Fibroblast of peridontal ligament (primary cell): ENCODE measurements at regions not wholly inside any gene's neighbourhood (a gene's known extent, or its start where the extent isn't known, plus 50 kb on each side); places are given as distances from the start of the nearest gene placed in this dataset.
"Not testable (repeated sequence)": the region's sequence is repeated elsewhere in the genome, so short reads cannot be mapped to it uniquely, and the experiment has no call there.

Source experiments
- DNase-seq: peaks from one replicate; pipeline ENCODE4 v3.0.0-alpha.2; 2010; ENCODE audit errors: extremely low read depth

- peak; percentile 80 for DNase-seq
These were observed 152.7 kb downstream of the FHIP1A start for GRCh38 chr4:151561551-151562256.

- no peak for DNase-seq
These were observed 154.2 kb downstream of the FHIP1A start for GRCh38 chr4:151563194-151563593.

GRCh38 chr4:151564321-151564720 is 155.3 kb downstream of the FHIP1A start:
- DNase-seq = no peak

GRCh38 chr4:151565583-151565982 is 156.6 kb downstream of the FHIP1A start:
- no peak for DNase-seq

GRCh38 chr4:151566053-151566452 is 157.1 kb downstream of the FHIP1A start:
- no peak for DNase-seq

- DNase-seq = no peak
These were observed 158.1 kb downstream of the FHIP1A start for GRCh38 chr4:151567056-151567455.

GRCh38 chr4:151568966-151569365 is 160.0 kb downstream of the FHIP1A start:
- DNase-seq = no peak

- no peak for DNase-seq
These were observed 160.7 kb downstream of the FHIP1A start for GRCh38 chr4:151569650-151570049.

GRCh38 chr4:151573474-151573873 is 164.5 kb downstream of the FHIP1A start:
- no peak for DNase-seq

- no peak for DNase-seq
These were observed 165.0 kb downstream of the FHIP1A start for GRCh38 chr4:151573945-151574344.

GRCh38 chr4:151574968-151575367 is 166.0 kb downstream of the FHIP1A start:
- no peak for DNase-seq

- DNase-seq = peak; percentile 26
These were observed 166.7 kb downstream of the FHIP1A start for GRCh38 chr4:151575646-151576045.

GRCh38 chr4:151576627-151577026 is 167.7 kb downstream of the FHIP1A start:
- no peak for DNase-seq

GRCh38 chr4:151581570-151581969 is 172.6 kb downstream of the FHIP1A start:
- DNase-seq = no peak

- no peak for DNase-seq
These were observed 173.1 kb downstream of the FHIP1A start for GRCh38 chr4:151582098-151582497.

GRCh38 chr4:151583157-151583914 is 174.4 kb downstream of the FHIP1A start:
- DNase-seq = no peak

GRCh38 chr4:151584101-151584500 is 175.1 kb downstream of the FHIP1A start:
- no peak for DNase-seq

GRCh38 chr4:151595629-151596028 is 165.2 kb downstream of the GATB start:
- DNase-seq = not testable (repeated sequence)

- not testable (repeated sequence) for DNase-seq
These were observed 163.1 kb downstream of the GATB start for GRCh38 chr4:151597691-151598090.

GRCh38 chr4:151599863-151600262 is 160.9 kb downstream of the GATB start:
- peak; percentile 16 for DNase-seq

GRCh38 chr4:151600432-151600831 is 160.4 kb downstream of the GATB start:
- no peak for DNase-seq

- no peak for DNase-seq
These were observed 157.4 kb downstream of the GATB start for GRCh38 chr4:151603377-151603776.

GRCh38 chr4:151604238-151604637 is 156.6 kb downstream of the GATB start:
- DNase-seq = peak; percentile 63
